A549 (cell line): ENCODE measurements at regions not wholly inside any gene's neighbourhood (a gene's known extent, or its start where the extent isn't known, plus 50 kb on each side); places are given as distances from the start of the nearest gene placed in this dataset.

Source experiments
- CTCF ChIP-seq: fragments of >200 bp; sonication (Bioruptor Twin); formaldehyde crosslinking; IDR thresholded peaks from 3 replicates; pipeline ENCODE4 v1.5.1; 2016
- USF2 ChIP-seq: fragments of 450-650 bp; IDR thresholded peaks from 2 replicates; pipeline ENCODE4 v1.6.1; 2014; ENCODE audit warnings: antibody characterized with exemption

GRCh38 chrX:36908801-36909675 lies 99.1 kb upstream of the FAM47C start:
- TF ChIP-seq CTCF (peak; percentile 61), USF2 (no peak)
